Body of pancreas (tissue), 4 donors: ENCODE measurements at regions not wholly inside any gene's neighbourhood (a gene's known extent, or its start where the extent isn't known, plus 50 kb on each side); places are given as distances from the start of the nearest gene placed in this dataset.
"Not testable (repeated sequence)": the region's sequence is repeated elsewhere in the genome, so short reads cannot be mapped to it uniquely, and the experiment has no call there.

ENCODE experiments used
- POLR2A ChIP-seq, 3 donors: fragments of 450-650 bp; IDR thresholded peaks; one replicate each; pipeline ENCODE4 v1.6.1; 2016; ENCODE audit warnings: antibody characterized with exemption in 3 of 3, mild to moderate bottlenecking in 2 of 3
- TF ChIP-seq, protein P1 (sequence below), 7 experiments: fragments of 450-650 bp in 4 of 7; fragments of 200-600 bp in 3 of 7; sonication (generic) in 3 of 7; IDR thresholded peaks; one replicate each; pipeline ENCODE4 v1.5.1; 2016 to 2019; ENCODE audit warnings: antibody characterized with exemption in 7 of 7

DNA sequence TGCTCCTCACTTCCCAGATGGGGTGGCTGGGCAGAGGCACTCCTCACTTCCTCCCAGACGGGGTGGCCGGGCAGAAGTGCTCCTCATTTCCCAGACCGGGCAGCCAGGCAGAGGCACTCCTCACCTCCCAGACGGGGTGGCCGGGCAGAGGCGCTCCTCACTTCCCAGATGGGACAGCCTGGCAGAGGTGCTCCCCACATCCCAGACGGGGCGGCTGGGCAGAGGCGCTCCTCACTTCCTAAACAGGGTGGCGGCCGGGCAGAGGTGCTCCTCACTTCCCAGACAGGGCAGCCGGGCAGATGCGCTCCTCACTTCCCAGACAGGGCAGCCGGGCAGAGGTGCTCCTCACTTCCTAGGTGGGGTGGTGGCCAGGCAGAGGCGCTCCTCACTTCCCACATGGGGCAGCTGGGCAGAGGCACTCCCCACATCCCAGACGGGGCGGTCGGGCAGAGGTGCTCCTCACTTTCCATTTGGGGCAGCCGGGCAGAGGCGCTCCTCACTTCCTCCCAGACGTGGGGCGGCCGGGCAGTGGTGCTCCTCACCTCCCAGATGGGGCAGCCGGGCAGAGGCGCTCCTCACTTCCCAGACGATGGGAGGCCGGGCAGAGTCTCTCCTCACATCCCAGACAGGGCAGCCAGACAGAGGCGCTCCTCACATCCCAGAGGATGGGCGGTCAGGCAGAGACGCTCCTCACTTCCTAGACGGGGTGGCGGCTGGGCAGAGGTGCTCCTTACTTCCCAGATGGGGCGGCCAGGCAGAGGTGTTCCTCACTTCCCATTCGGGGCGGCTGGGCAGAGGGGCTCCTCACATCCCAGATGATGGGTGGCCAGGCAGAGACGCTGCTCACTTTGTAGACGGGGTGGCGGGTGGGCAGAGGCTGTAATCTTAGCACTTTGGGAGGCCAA, 274.5 kb downstream of the LIPI start:
- TF ChIP-seq, protein P1, sequence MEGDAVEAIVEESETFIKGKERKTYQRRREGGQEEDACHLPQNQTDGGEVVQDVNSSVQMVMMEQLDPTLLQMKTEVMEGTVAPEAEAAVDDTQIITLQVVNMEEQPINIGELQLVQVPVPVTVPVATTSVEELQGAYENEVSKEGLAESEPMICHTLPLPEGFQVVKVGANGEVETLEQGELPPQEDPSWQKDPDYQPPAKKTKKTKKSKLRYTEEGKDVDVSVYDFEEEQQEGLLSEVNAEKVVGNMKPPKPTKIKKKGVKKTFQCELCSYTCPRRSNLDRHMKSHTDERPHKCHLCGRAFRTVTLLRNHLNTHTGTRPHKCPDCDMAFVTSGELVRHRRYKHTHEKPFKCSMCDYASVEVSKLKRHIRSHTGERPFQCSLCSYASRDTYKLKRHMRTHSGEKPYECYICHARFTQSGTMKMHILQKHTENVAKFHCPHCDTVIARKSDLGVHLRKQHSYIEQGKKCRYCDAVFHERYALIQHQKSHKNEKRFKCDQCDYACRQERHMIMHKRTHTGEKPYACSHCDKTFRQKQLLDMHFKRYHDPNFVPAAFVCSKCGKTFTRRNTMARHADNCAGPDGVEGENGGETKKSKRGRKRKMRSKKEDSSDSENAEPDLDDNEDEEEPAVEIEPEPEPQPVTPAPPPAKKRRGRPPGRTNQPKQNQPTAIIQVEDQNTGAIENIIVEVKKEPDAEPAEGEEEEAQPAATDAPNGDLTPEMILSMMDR (IDR thresholded peaks at IDR 0.05): not testable (repeated sequence)
- not testable (repeated sequence) for TF ChIP-seq POLR2A (IDR thresholded peaks at IDR 0.05)
